ENCODE measurements at regions not wholly inside any gene's neighbourhood (a gene's known extent, or its start where the extent isn't known, plus 50 kb on each side); places are given as distances from the start of the nearest gene placed in this dataset.

DNA sequence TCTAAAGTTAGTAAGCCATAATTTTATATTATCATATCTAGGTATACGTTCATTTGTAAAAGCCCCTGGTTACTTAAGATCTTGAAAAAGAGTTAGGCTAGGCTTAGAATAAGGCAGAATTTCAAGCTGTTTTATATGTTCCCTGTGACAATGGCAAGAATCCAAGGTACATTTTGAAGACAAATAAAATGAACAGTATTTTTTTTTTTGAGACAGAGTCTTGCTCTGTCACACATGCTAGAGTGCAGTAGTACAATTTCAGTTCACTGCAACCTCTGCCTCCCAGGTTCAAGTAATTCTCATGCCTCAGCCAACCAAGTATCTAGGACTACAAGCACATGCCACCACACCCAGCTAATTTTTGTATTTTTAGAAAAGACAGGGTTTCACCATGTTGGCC, 139.2 kb downstream of the DUSP6 start:
- TF ChIP-seq POLR2A (IDR thresholded peaks at IDR 0.05), result no peak
- TF ChIP-seq CTCF (IDR thresholded peaks at IDR 0.05), result no peak
- Histone ChIP-seq H3K9me3 (no peaks in the 10 kb centered on the region), H3K4me1 (peaks cover 0 to 40% (median 9%) of the 10 kb centered on the region in 12 donors), H3K27ac (peak overlapping the region; percentile 35 to 71 (median 56)), H3K27me3 (no peaks in the 10 kb centered on the region), H3K4me3 (no peak overlapping the region), H3K36me3 (no peaks in the 10 kb centered on the region)
- intact Hi-C loops (cut with DNase I), result loop anchor here in 6 of 10 donors (2.0 to 10.0 kb wide), 6 partner anchors 81 to 158 kb away; partner anchors contain the start of gene DUSP6 (in 1 of the 6)
- WGBS, 4 donors, result 54 to 79% (median 63%) methylated on average over 1 of the region's 1 CpG
- DNase-seq (no peak), ATAC-seq (peak in 1 of 4 donors; percentile 38)

DNA sequence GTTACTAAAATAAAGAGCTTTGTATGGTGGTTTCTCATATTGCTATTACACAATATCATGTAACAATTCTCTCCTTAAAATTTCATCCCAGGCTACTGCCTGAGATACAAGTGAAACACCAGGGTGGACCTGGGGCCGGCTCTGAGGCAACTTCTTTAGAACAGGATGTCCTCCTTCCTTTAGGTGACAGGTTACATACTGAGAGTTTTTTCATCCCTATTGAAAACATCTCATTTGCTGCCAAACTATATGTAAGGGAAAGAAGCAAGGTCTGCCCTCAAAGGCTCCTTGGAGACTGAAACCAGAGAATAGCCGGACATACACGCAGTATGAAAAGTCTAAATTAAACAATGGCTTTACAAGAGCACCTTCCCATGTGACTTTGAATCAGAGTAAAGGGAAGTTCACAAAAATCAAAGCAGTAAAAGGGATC, 139.9 kb downstream of the DUSP6 start:
- peaks cover 0 to 43% (median 9%) of the 10 kb centered on the region in 12 donors for H3K4me1 ChIP-seq
- peak in 4 of 5 donors; percentile 38 to 54 (median 48) for DNase-seq
- TF ChIP-seq CTCF (IDR thresholded peaks at IDR 0.05), result no peak
- no peak for TF ChIP-seq POLR2A (IDR thresholded peaks at IDR 0.05)
- H3K4me3 ChIP-seq, result no peak overlapping the region
- no peaks in the 10 kb centered on the region for H3K36me3 ChIP-seq
- H3K27ac ChIP-seq, result peak overlapping the region; percentile 35 to 76 (median 60)
- peak; percentile 83 to 97 (median 86) for ATAC-seq
- WGBS, 4 donors, result 44 to 69% (median 52%) methylated on average over 3 of the region's 3 CpGs
- H3K27me3 ChIP-seq, result no peaks in the 10 kb centered on the region
- H3K9me3 ChIP-seq, result no peaks in the 10 kb centered on the region
- intact Hi-C loops (cut with DNase I), result loop anchor here in 6 of 10 donors (2.0 to 10.0 kb wide), 6 partner anchors 80 to 158 kb away; partner anchors contain the start of gene DUSP6 (in 1 of the 6)

GRCh38 chr12:89211456-89211855, 140.8 kb downstream of the DUSP6 start:
- ATAC-seq (no peak), DNase-seq (no peak)
- no peaks in the 10 kb centered on the region for H3K9me3 ChIP-seq
- intact Hi-C loops (cut with DNase I), result loop anchor here in 5 of 10 donors (5.0 to 10.0 kb wide), 5 partner anchors 79 to 157 kb away; partner anchors contain the start of gene DUSP6 (in 1 of the 5)
- H3K4me3 ChIP-seq, result no peak overlapping the region
- peaks cover 0 to 47% (median 9%) of the 10 kb centered on the region in 12 donors for H3K4me1 ChIP-seq
- 89 to 97% (median 93%) methylated on average over 1 of the region's 1 CpG for WGBS, 4 donors
- TF ChIP-seq CTCF (IDR thresholded peaks at IDR 0.05) (no peak), POLR2A (IDR thresholded peaks at IDR 0.05) (no peak)
- H3K27ac ChIP-seq, result peak overlapping the region in 11 of 12 donors; percentile 6 to 76 (median 53)
- H3K27me3 ChIP-seq, result no peaks in the 10 kb centered on the region
- no peaks in the 10 kb centered on the region for H3K36me3 ChIP-seq

- DNase-seq (no peak), ATAC-seq (no peak)
- 74 to 95% (median 92%) methylated on average over 2 of the region's 2 CpGs for WGBS, 4 donors
- Histone ChIP-seq H3K36me3 (no peaks in the 10 kb centered on the region), H3K9me3 (no peaks in the 10 kb centered on the region), H3K27me3 (no peaks in the 10 kb centered on the region), H3K4me1 (peaks cover 0 to 56% (median 10%) of the 10 kb centered on the region in 12 donors), H3K4me3 (no peak overlapping the region), H3K27ac (no peak overlapping the region)
- intact Hi-C loops (cut with DNase I), result loop anchor here in 5 of 10 donors (5.0 to 10.0 kb wide), 5 partner anchors 78 to 155 kb away; partner anchors contain the start of gene DUSP6 (in 1 of the 5)
- TF ChIP-seq CTCF (IDR thresholded peaks at IDR 0.05) (no peak), POLR2A (IDR thresholded peaks at IDR 0.05) (no peak)
These were observed 142.0 kb downstream of the DUSP6 start for GRCh38 chr12:89210277-89210676.

All from heart left ventricle (tissue), 16 donors.